Right kidney (tissue), 1 donor: ENCODE measurements at regions not wholly inside any gene's neighbourhood (a gene's known extent, or its start where the extent isn't known, plus 50 kb on each side); places are given as distances from the start of the nearest gene placed in this dataset.
A peak's percentile ranks its signal among the peaks of the same experiment; 100 is the strongest.
"Not testable (repeated sequence)": the region's sequence is repeated elsewhere in the genome, so short reads cannot be mapped to it uniquely, and the experiment has no call there.

Experiments
- DNase-seq: peaks from one replicate; pipeline ENCODE4 v3.0.0-alpha.2; 2016

GRCh38 chr1:121006826-121007225 is 117.3 kb downstream of the PPIAL4A start:
- DNase-seq = peak; percentile 3

GRCh38 chr1:121007755-121008154 is 118.2 kb downstream of the PPIAL4A start:
- peak; percentile 33 for DNase-seq

GRCh38 chr1:121008512-121009215 is 119.1 kb downstream of the PPIAL4A start:
- DNase-seq = peak; percentile 20

- DNase-seq = peak; percentile 34
Observed at GRCh38 chr1:121009216-121010057, 119.9 kb downstream of the PPIAL4A start.

- not testable (repeated sequence) for DNase-seq
Observed at GRCh38 chr1:121010141-121010540, 120.6 kb downstream of the PPIAL4A start.

- DNase-seq = not testable (repeated sequence)
Observed at GRCh38 chr1:121013181-121013580, 123.6 kb downstream of the PPIAL4A start.

- peak; percentile 8 for DNase-seq
Observed at GRCh38 chr1:121016182-121017028, 126.8 kb downstream of the PPIAL4A start.

- not testable (repeated sequence) for DNase-seq
Observed at GRCh38 chr1:121019715-121020349, 130.3 kb downstream of the PPIAL4A start.

GRCh38 chr1:121020350-121021236 is 131.0 kb downstream of the PPIAL4A start:
- peak; percentile 49 for DNase-seq

- DNase-seq = not testable (repeated sequence)
Observed at GRCh38 chr1:121021716-121022115, 132.1 kb downstream of the PPIAL4A start.

- DNase-seq = not testable (repeated sequence)
Observed at GRCh38 chr1:121032878-121033494, 143.4 kb downstream of the PPIAL4A start.

- not testable (repeated sequence) for DNase-seq
Observed at GRCh38 chr1:121036792-121037191, 147.2 kb downstream of the PPIAL4A start.

- not testable (repeated sequence) for DNase-seq
Observed at GRCh38 chr1:121040974-121041373, 143.2 kb downstream of the FAM72B start.

- DNase-seq = not testable (repeated sequence)
Observed at GRCh38 chr1:121041497-121041896, 142.6 kb downstream of the FAM72B start.

- not testable (repeated sequence) for DNase-seq
Observed at GRCh38 chr1:121042882-121043281, 141.3 kb downstream of the FAM72B start.

GRCh38 chr1:121048293-121048752 is 135.8 kb downstream of the FAM72B start:
- not testable (repeated sequence) for DNase-seq

GRCh38 chr1:121048769-121049443 is 135.2 kb downstream of the FAM72B start:
- DNase-seq = not testable (repeated sequence)

- DNase-seq = not testable (repeated sequence)
Observed at GRCh38 chr1:121050097-121050496, 134.0 kb downstream of the FAM72B start.

GRCh38 chr1:121051161-121051790 is 132.9 kb downstream of the FAM72B start:
- peak; percentile 19 for DNase-seq
